GF-D8 (cell line): ENCODE measurements at regions not wholly inside any gene's neighbourhood (a gene's known extent, or its start where the extent isn't known, plus 50 kb on each side); places are given as distances from the start of the nearest gene placed in this dataset.
"Not testable (repeated sequence)": the region's sequence is repeated elsewhere in the genome, so short reads cannot be mapped to it uniquely, and the experiment has no call there.

Experiments used
- DNase-seq: peaks from one replicate; lab custom pipeline; 2025; lab: John Stamatoyannopoulos, UW

- DNase-seq = no peak
These were observed 68.9 kb downstream of the CYP26B1 start for GRCh38 chr2:72078773-72079172.

GRCh38 chr2:72077702-72078169, 69.9 kb downstream of the CYP26B1 start:
- no peak for DNase-seq

GRCh38 chr2:72073373-72073772, 74.3 kb downstream of the CYP26B1 start:
- DNase-seq = not testable (repeated sequence)

GRCh38 chr2:72064197-72064596, 83.5 kb downstream of the CYP26B1 start:
- DNase-seq = not testable (repeated sequence)

GRCh38 chr2:72062336-72062735, 85.3 kb downstream of the CYP26B1 start:
- no peak for DNase-seq

GRCh38 chr2:72057308-72057707, 90.4 kb downstream of the CYP26B1 start:
- DNase-seq = no peak

- DNase-seq = no peak
These were observed 95.6 kb downstream of the CYP26B1 start for GRCh38 chr2:72051971-72052505.

GRCh38 chr2:72051204-72051603, 96.5 kb downstream of the CYP26B1 start:
- DNase-seq = no peak

- no peak for DNase-seq
These were observed 96.9 kb downstream of the CYP26B1 start for GRCh38 chr2:72050734-72051133.

GRCh38 chr2:72048881-72049477, 98.7 kb downstream of the CYP26B1 start:
- DNase-seq = no peak

GRCh38 chr2:72043985-72044384, 103.7 kb downstream of the CYP26B1 start:
- DNase-seq = no peak

GRCh38 chr2:72041638-72042111, 106.0 kb downstream of the CYP26B1 start:
- no peak for DNase-seq

- no peak for DNase-seq
These were observed 106.8 kb downstream of the CYP26B1 start for GRCh38 chr2:72040629-72041571.

- no peak for DNase-seq
These were observed 109.1 kb downstream of the CYP26B1 start for GRCh38 chr2:72038524-72038923.

GRCh38 chr2:72037261-72037666, 110.4 kb downstream of the CYP26B1 start:
- DNase-seq = no peak

GRCh38 chr2:72036595-72036994, 111.1 kb downstream of the CYP26B1 start:
- no peak for DNase-seq

GRCh38 chr2:72036173-72036545, 111.5 kb downstream of the CYP26B1 start:
- no peak for DNase-seq

- DNase-seq = no peak
These were observed 112.0 kb downstream of the CYP26B1 start for GRCh38 chr2:72035518-72036172.

GRCh38 chr2:72034353-72035095, 113.1 kb downstream of the CYP26B1 start:
- no peak for DNase-seq

- no peak for DNase-seq
These were observed 114.0 kb downstream of the CYP26B1 start for GRCh38 chr2:72033636-72034035.

GRCh38 chr2:72032481-72033041, 115.1 kb downstream of the CYP26B1 start:
- DNase-seq = no peak
